Endothelial cell of umbilical vein (primary cell): ENCODE measurements at regions not wholly inside any gene's neighbourhood (a gene's known extent, or its start where the extent isn't known, plus 50 kb on each side); places are given as distances from the start of the nearest gene placed in this dataset.

Source experiments
- BruUV-seq: library from RNA; stranded (reverse); fragments of 400-500 nt; replicated peaks from 2 replicates; lab custom pipeline; 2021; lab: Mats Ljungman, UMichigan
- CTCF ChIA-PET: fragments of 300-600, 350-600 bp; sonication (Branson Sonifier 250); formaldehyde crosslinking; loops from one replicate; lab custom pipeline; 2021; ENCODE audit warnings: antibody characterized with exemption, inconsistent platforms; lab: Charles Lee
- POLR2A ChIA-PET: fragments of 300-600, 350-600 bp; sonication (Branson Sonifier 250); formaldehyde crosslinking; loops from one replicate; lab custom pipeline; 2021; ENCODE audit warnings: antibody characterized with exemption, inconsistent platforms; lab: Charles Lee
- DNase-seq: peaks from one replicate; pipeline ENCODE4 v3.0.0-alpha.2; 2011; ENCODE audit warnings: low read depth, low spot score
- FAIRE-seq: peaks from 2 replicates; lab custom pipeline; 2011; peaks lifted over from hg19 to GRCh38; lab: Jason Lieb, UNC
- H2AFZ ChIP-seq: 2 replicates; pipeline ENCODE4 v1.6.0; 2012; ENCODE audit warnings: low read depth, low read length, control low read depth, inconsistent platforms
- H3K27ac ChIP-seq: 2 replicates; pipeline ENCODE4 v1.5.1; 2011; ENCODE audit warnings: low read depth, mild to moderate bottlenecking, control low read depth, low read length, moderate library complexity; ENCODE audit not compliant: insufficient read depth
- H3K27me3 ChIP-seq, 2 experiments: 2 replicates each; pipeline versions ENCODE4 v1.6.0 to v1.6.1; 2011; ENCODE audit warnings: low read length in 2 of 2, mixed read lengths in 1 of 2; ENCODE audit not compliant: control insufficient read depth in 2 of 2, insufficient read depth in 2 of 2
- H3K36me3 ChIP-seq, 2 experiments: 2 replicates in 1 of 2; 3 replicates in 1 of 2; pipeline ENCODE4 v1.5.1; 2011; ENCODE audit warnings: low read length in 2 of 2, mild to moderate bottlenecking in 1 of 2, moderate library complexity in 1 of 2; ENCODE audit not compliant: control insufficient read depth in 2 of 2, insufficient read depth in 2 of 2; ENCODE audit errors: extremely low read depth in 1 of 2
- H3K4me1 ChIP-seq: 3 replicates; pipeline ENCODE4 v1.5.1; 2011; ENCODE audit warnings: mild to moderate bottlenecking, low read length; ENCODE audit not compliant: control insufficient read depth, insufficient read depth; ENCODE audit errors: extremely low read depth
- H3K4me2 ChIP-seq: 2 replicates; pipeline ENCODE4 v1.6.1; 2011; ENCODE audit warnings: low read length, control low read depth, mixed read lengths; ENCODE audit not compliant: insufficient read depth
- H3K4me3 ChIP-seq, 3 experiments: fragments of 200-600 bp in 1 of 3; sonication (generic), shearing (Covaris generic) in 1 of 3; replicated peaks in 1 of 3; 2 replicates each; pipeline ENCODE4 v1.5.1; 2011 to 2016; ENCODE audit warnings: control low read depth in 3 of 3, low read length in 3 of 3, mild to moderate bottlenecking in 2 of 3, inconsistent platforms in 1 of 3, low read depth in 1 of 3, moderate library complexity in 1 of 3; ENCODE audit not compliant: insufficient read depth in 1 of 3
- H3K79me2 ChIP-seq: 2 replicates; pipeline ENCODE4 v1.6.0; 2012; ENCODE audit warnings: low read length, inconsistent platforms; ENCODE audit not compliant: control insufficient read depth, insufficient read depth
- H3K9ac ChIP-seq: replicated peaks from 2 replicates; pipeline ENCODE3; 2011; ENCODE audit warnings: low read length, control low read depth; ENCODE audit not compliant: insufficient read depth; ENCODE audit errors: extremely low read depth
- H3K9me1 ChIP-seq: replicated peaks from 3 replicates; pipeline ENCODE4 v1.6.0; 2011; ENCODE audit warnings: mild to moderate bottlenecking, low read length; ENCODE audit not compliant: control insufficient read depth, insufficient read depth; ENCODE audit errors: extremely low read depth
- H3K9me3 ChIP-seq: replicated peaks from 2 replicates; pipeline ENCODE4 v1.5.1; 2012; ENCODE audit warnings: low read length, inconsistent platforms; ENCODE audit not compliant: control insufficient read depth, insufficient read depth
- H4K20me1 ChIP-seq: replicated peaks from 2 replicates; pipeline ENCODE3; 2011; ENCODE audit warnings: mild to moderate bottlenecking, low read length; ENCODE audit not compliant: control insufficient read depth, insufficient read depth; ENCODE audit errors: extremely low read depth
- EZH2 ChIP-seq: IDR thresholded peaks from 2 replicates; pipeline ENCODE4 v1.6.1; 2012; ENCODE audit warnings: borderline replicate concordance, low read depth, mild to moderate bottlenecking, moderate library complexity, low read length, inconsistent platforms; ENCODE audit not compliant: severe bottlenecking
- FOS ChIP-seq: IDR thresholded peaks from 2 replicates; pipeline ENCODE4 v1.6.1; 2011; ENCODE audit warnings: mild to moderate bottlenecking, low read length, moderate library complexity, borderline replicate concordance; ENCODE audit not compliant: insufficient read depth
- GATA2 ChIP-seq: IDR thresholded peaks from 2 replicates; pipeline ENCODE4 v1.7.0; 2011; ENCODE audit warnings: low read depth, mild to moderate bottlenecking, moderate library complexity, mixed read lengths, low read length; ENCODE audit not compliant: insufficient read length, insufficient read depth
- JUN ChIP-seq: IDR thresholded peaks from 2 replicates; pipeline ENCODE4 v1.6.1; 2011; ENCODE audit warnings: borderline replicate concordance, low read depth; ENCODE audit not compliant: insufficient read length, insufficient read depth
- MYC ChIP-seq: IDR thresholded peaks from one replicate; pipeline ENCODE4 v1.6.1; 2011; ENCODE audit warnings: mild to moderate bottlenecking, low read depth, low read length
- POLR2A ChIP-seq: IDR thresholded peaks from 2 replicates; pipeline ENCODE4 v1.6.1; 2012; ENCODE audit warnings: low read depth, mild to moderate bottlenecking, control low read depth, low read length
- POLR2AphosphoS5 ChIP-seq: IDR thresholded peaks from 2 replicates; pipeline ENCODE4 v1.6.1; 2012; ENCODE audit warnings: low read depth, mild to moderate bottlenecking, control low read depth, low read length, moderate library complexity; ENCODE audit not compliant: insufficient read depth
- dilution Hi-C: fragments of 300-500 bp; cut with MboI; formaldehyde crosslinking; loops from one replicate; pipeline ENCODE4 v1.15.0; 2019; ENCODE audit warnings: low sequenced_read_pairs; ENCODE audit not compliant: extremely low pct_ligation_motif_present
- intact Hi-C: fragments of 100-400 bp; cut with micrococcal nuclease; formaldehyde crosslinking; loops from one replicate; pipeline ENCODE4 v1.10.0; 2022
- TF ChIP-seq, protein P1 (sequence below), 2 donors: IDR thresholded peaks; 1 replicate in 1 of 2; 2 replicates in 1 of 2; pipeline ENCODE4 v1.5.1; 2011; ENCODE audit warnings: low read length in 2 of 2, mild to moderate bottlenecking in 2 of 2, moderate library complexity in 2 of 2, control low read depth in 1 of 2, inconsistent platforms in 1 of 2, low read depth in 1 of 2; ENCODE audit not compliant: insufficient read depth in 1 of 2; ENCODE audit errors: extremely low read depth in 1 of 2
- TF ChIP-seq, protein P2 (sequence below): IDR thresholded peaks from 2 replicates; pipeline ENCODE4 v1.6.1; 2011; ENCODE audit not compliant: insufficient read depth, insufficient read length

DNA sequence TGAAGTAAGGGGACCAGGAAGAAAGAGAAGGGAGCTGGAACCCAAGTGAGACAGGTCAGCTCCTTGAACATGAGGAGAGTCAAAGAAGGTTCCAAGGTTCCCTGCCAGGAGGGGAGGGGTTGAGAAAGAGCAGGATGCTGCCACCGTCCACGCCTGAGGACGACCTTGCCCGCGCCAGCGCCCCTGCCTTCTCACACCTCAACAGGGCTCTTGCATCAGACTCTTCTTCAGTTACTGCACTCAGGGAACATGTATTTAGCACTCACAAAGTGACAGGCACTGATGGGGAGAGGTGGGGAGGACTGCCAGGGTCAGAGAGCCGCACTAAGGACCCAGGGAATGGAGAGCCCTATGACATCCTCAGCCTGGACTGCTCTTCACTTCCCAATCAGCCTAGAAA is 102.1 kb upstream of the NUDT4 start:
- no peaks in the 10 kb centered on the region for H3K9me3 ChIP-seq
- TF ChIP-seq, protein P1, sequence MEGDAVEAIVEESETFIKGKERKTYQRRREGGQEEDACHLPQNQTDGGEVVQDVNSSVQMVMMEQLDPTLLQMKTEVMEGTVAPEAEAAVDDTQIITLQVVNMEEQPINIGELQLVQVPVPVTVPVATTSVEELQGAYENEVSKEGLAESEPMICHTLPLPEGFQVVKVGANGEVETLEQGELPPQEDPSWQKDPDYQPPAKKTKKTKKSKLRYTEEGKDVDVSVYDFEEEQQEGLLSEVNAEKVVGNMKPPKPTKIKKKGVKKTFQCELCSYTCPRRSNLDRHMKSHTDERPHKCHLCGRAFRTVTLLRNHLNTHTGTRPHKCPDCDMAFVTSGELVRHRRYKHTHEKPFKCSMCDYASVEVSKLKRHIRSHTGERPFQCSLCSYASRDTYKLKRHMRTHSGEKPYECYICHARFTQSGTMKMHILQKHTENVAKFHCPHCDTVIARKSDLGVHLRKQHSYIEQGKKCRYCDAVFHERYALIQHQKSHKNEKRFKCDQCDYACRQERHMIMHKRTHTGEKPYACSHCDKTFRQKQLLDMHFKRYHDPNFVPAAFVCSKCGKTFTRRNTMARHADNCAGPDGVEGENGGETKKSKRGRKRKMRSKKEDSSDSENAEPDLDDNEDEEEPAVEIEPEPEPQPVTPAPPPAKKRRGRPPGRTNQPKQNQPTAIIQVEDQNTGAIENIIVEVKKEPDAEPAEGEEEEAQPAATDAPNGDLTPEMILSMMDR (IDR thresholded peaks at IDR 0.05; ENCODE audit: extremely low read depth in 1 of 2, insufficient read depth in 1 of 2, low read depth in 1 of 2, low read length in 2 of 2), result no peak
- no peak for TF ChIP-seq GATA2
- no peak for TF ChIP-seq FOS
- no peak for TF ChIP-seq JUN
- no peak for TF ChIP-seq EZH2
- TF ChIP-seq POLR2A, result no peak
- TF ChIP-seq, protein P2, sequence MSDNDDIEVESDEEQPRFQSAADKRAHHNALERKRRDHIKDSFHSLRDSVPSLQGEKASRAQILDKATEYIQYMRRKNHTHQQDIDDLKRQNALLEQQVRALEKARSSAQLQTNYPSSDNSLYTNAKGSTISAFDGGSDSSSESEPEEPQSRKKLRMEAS, result no peak
- TF ChIP-seq MYC, result no peak
- TF ChIP-seq POLR2AphosphoS5, result no peak
- no peak overlapping the region for H3K4me3 ChIP-seq
- H2AFZ ChIP-seq, result no peak overlapping the region
- DNase-seq (no peak), FAIRE-seq (no peak)
- H3K36me3 ChIP-seq, result no peaks in the 10 kb centered on the region
- CTCF ChIA-PET, result interaction anchor here (0.6 to 0.7 kb wide), 2 partner anchors 97 to 288 kb away, joined by 3 read pairs; no protein-coding TSS in a partner anchor
- H3K9ac ChIP-seq, result no peak overlapping the region
- H3K4me1 ChIP-seq, result no peaks in the 10 kb centered on the region
- dilution Hi-C loops, result no loop called here
- POLR2A ChIA-PET, result no interaction called here
- H4K20me1 ChIP-seq, result no peaks in the 10 kb centered on the region
- H3K4me2 ChIP-seq, result no peak overlapping the region
- H3K79me2 ChIP-seq, result no peaks in the 10 kb centered on the region
- H3K9me1 ChIP-seq, result no peaks in the 10 kb centered on the region
- H3K27me3 ChIP-seq, result no peaks in the 10 kb centered on the region
- intact Hi-C loops, result no loop called here
- no TSS peak for BruUV-seq
- no peak overlapping the region for H3K27ac ChIP-seq
